ENCODE measurements at regions not wholly inside any gene's neighbourhood (a gene's known extent, or its start where the extent isn't known, plus 50 kb on each side); places are given as distances from the start of the nearest gene placed in this dataset.

GRCh38 chr3:137297770-137298169, 340.0 kb downstream of the IL20RB start:
- Histone ChIP-seq H3K36me3 (ENCODE audit: control insufficient read depth in 4 of 4, insufficient read depth in 4 of 4, low read length in 4 of 4) (no peaks in the 10 kb centered on the region), H3K9me3 (ENCODE audit: control insufficient read depth in 4 of 4, insufficient read depth in 3 of 4, low read length in 3 of 4) (no peaks in the 10 kb centered on the region), H3K27ac (ENCODE audit: low read depth in 1 of 2, low read length in 1 of 2) (no peak overlapping the region), H3K9ac (ENCODE audit: insufficient read depth in 1 of 2, low read length in 2 of 2) (no peak overlapping the region), H3K27me3 (ENCODE audit: control insufficient read depth in 3 of 3, insufficient read depth in 3 of 3, low read length in 2 of 3) (no peaks in the 10 kb centered on the region), H3K4me3 (no peak overlapping the region), H3K4me1 (ENCODE audit: control insufficient read depth in 5 of 5, insufficient read depth in 5 of 5, low read length in 5 of 5) (no peaks in the 10 kb centered on the region)
- 71 to 91% methylated on average over 1 of the region's 1 CpG for WGBS, 2 donors
- TF ChIP-seq CTCF (IDR thresholded peaks at IDR 0.05; ENCODE audit: control extremely low read depth, extremely low read depth), result no peak
- DNase-seq (no peak), ATAC-seq (ENCODE audit: insufficient read depth, low FRiP score) (no peak)

- WGBS, 2 donors, result 68 to 78% methylated on average over 2 of the region's 2 CpGs
- no peak for DNase-seq
- Histone ChIP-seq H3K27me3 (ENCODE audit: control insufficient read depth in 3 of 3, insufficient read depth in 3 of 3, low read length in 2 of 3) (no peaks in the 10 kb centered on the region), H3K9ac (ENCODE audit: insufficient read depth in 1 of 2, low read length in 2 of 2) (no peak overlapping the region), H3K36me3 (ENCODE audit: control insufficient read depth in 4 of 4, insufficient read depth in 4 of 4, low read length in 4 of 4) (no peaks in the 10 kb centered on the region), H3K9me3 (ENCODE audit: control insufficient read depth in 4 of 4, insufficient read depth in 3 of 4, low read length in 3 of 4) (no peaks in the 10 kb centered on the region), H3K4me1 (ENCODE audit: control insufficient read depth in 5 of 5, insufficient read depth in 5 of 5, low read length in 5 of 5) (no peaks in the 10 kb centered on the region), H3K27ac (ENCODE audit: low read depth in 1 of 2, low read length in 1 of 2) (no peak overlapping the region), H3K4me3 (no peak overlapping the region)
- TF ChIP-seq CTCF (IDR thresholded peaks at IDR 0.05; ENCODE audit: control extremely low read depth, extremely low read depth), result no peak
- no peak for ATAC-seq (ENCODE audit: insufficient read depth, low FRiP score)
These were observed 342.9 kb downstream of the IL20RB start for GRCh38 chr3:137300703-137301102.

- H3K4me3 ChIP-seq, result no peak overlapping the region
- no peak for ATAC-seq (ENCODE audit: insufficient read depth, low FRiP score)
- 52 to 53% methylated on average over 1 of the region's 1 CpG for WGBS, 2 donors
These were observed 346.7 kb downstream of the IL20RB start for GRCh38 chr3:137304313-137305056.

More at GRCh38 chr3:137304313-137305056, 346.7 kb downstream of the IL20RB start:
- no peaks in the 10 kb centered on the region for H3K36me3 ChIP-seq (ENCODE audit: control insufficient read depth in 4 of 4, insufficient read depth in 4 of 4, low read length in 4 of 4)
- H3K27me3 ChIP-seq (ENCODE audit: control insufficient read depth in 3 of 3, insufficient read depth in 3 of 3, low read length in 2 of 3), result no peaks in the 10 kb centered on the region
- DNase-seq, result no peak
- H3K4me1 ChIP-seq (ENCODE audit: control insufficient read depth in 5 of 5, insufficient read depth in 5 of 5, low read length in 5 of 5), result no peaks in the 10 kb centered on the region
- TF ChIP-seq CTCF (IDR thresholded peaks at IDR 0.05; ENCODE audit: control extremely low read depth, extremely low read depth), result no peak
- H3K9me3 ChIP-seq (ENCODE audit: control insufficient read depth in 4 of 4, insufficient read depth in 3 of 4, low read length in 3 of 4), result no peaks in the 10 kb centered on the region
- no peak overlapping the region for H3K27ac ChIP-seq (ENCODE audit: low read depth in 1 of 2, low read length in 1 of 2)
- no peak overlapping the region for H3K9ac ChIP-seq (ENCODE audit: insufficient read depth in 1 of 2, low read length in 2 of 2)

All from lung (tissue), 11 donors.